ENCODE measurements at regions not wholly inside any gene's neighbourhood (a gene's known extent, or its start where the extent isn't known, plus 50 kb on each side); places are given as distances from the start of the nearest gene placed in this dataset.

GRCh38 chr10:58971211-58971610 lies 205.2 kb upstream of the PHYHIPL start:
- intact Hi-C loops (cut with DNase I), result no loop called here
- no peaks in the 10 kb centered on the region for H3K9me3 ChIP-seq
- no peaks in the 10 kb centered on the region for H3K4me1 ChIP-seq
- TF ChIP-seq CTCF (IDR thresholded peaks at IDR 0.05), result no peak
- no peak for TF ChIP-seq POLR2A (IDR thresholded peaks at IDR 0.05)
- no peaks in the 10 kb centered on the region for H3K36me3 ChIP-seq
- no peaks in the 10 kb centered on the region for H3K27me3 ChIP-seq
- no peak overlapping the region for H3K27ac ChIP-seq
- no peak for DNase-seq
- no peak overlapping the region for H3K4me3 ChIP-seq (replicated peaks in 1 of 3)

- no peak overlapping the region for H3K27ac ChIP-seq
- no peaks in the 10 kb centered on the region for H3K27me3 ChIP-seq
- WGBS, 2 donors, result 71 to 75% methylated on average over 2 of the region's 2 CpGs
- H3K4me1 ChIP-seq, result no peaks in the 10 kb centered on the region
- TF ChIP-seq POLR2A (IDR thresholded peaks at IDR 0.05) (no peak), CTCF (IDR thresholded peaks at IDR 0.05) (no peak)
- intact Hi-C loops (cut with DNase I), result no loop called here
- H3K36me3 ChIP-seq, result no peaks in the 10 kb centered on the region
- H3K9me3 ChIP-seq, result no peaks in the 10 kb centered on the region
- H3K4me3 ChIP-seq (replicated peaks in 1 of 3), result no peak overlapping the region
- DNase-seq, result no peak
Measured at GRCh38 chr10:58971796-58972491, 204.5 kb upstream of the PHYHIPL start.

- Histone ChIP-seq H3K36me3 (no peaks in the 10 kb centered on the region), H3K4me3 (replicated peaks in 1 of 3) (no peak overlapping the region), H3K9me3 (no peaks in the 10 kb centered on the region), H3K27ac (no peak overlapping the region), H3K27me3 (no peaks in the 10 kb centered on the region), H3K4me1 (no peaks in the 10 kb centered on the region)
- intact Hi-C loops (cut with DNase I), result no loop called here
- TF ChIP-seq CTCF (IDR thresholded peaks at IDR 0.05) (no peak), POLR2A (IDR thresholded peaks at IDR 0.05) (no peak)
- 85 to 86% methylated on average over 2 of the region's 2 CpGs for WGBS, 2 donors
- no peak for DNase-seq
Measured at GRCh38 chr10:58972576-58973234, 203.7 kb upstream of the PHYHIPL start.

GRCh38 chr10:58973235-58973595 lies 203.2 kb upstream of the PHYHIPL start:
- no peak for DNase-seq
- no peaks in the 10 kb centered on the region for H3K27me3 ChIP-seq
- H3K4me1 ChIP-seq, result no peaks in the 10 kb centered on the region
- no peak overlapping the region for H3K27ac ChIP-seq
- WGBS, 2 donors, result 86 to 91% methylated on average over 2 of the region's 2 CpGs
- no peak for TF ChIP-seq POLR2A (IDR thresholded peaks at IDR 0.05)
- no peak for TF ChIP-seq CTCF (IDR thresholded peaks at IDR 0.05)
- no peaks in the 10 kb centered on the region for H3K9me3 ChIP-seq
- no peaks in the 10 kb centered on the region for H3K36me3 ChIP-seq
- H3K4me3 ChIP-seq (replicated peaks in 1 of 3), result no peak overlapping the region
- intact Hi-C loops (cut with DNase I), result no loop called here

- WGBS, 2 donors, result 65 to 76% methylated on average over 1 of the region's 1 CpG
- intact Hi-C loops (cut with DNase I), result no loop called here
Measured at GRCh38 chr10:58976254-58976653, 200.2 kb upstream of the PHYHIPL start.

More at GRCh38 chr10:58976254-58976653, 200.2 kb upstream of the PHYHIPL start:
- no peak overlapping the region for H3K4me3 ChIP-seq (replicated peaks in 1 of 3)
- no peak for TF ChIP-seq POLR2A (IDR thresholded peaks at IDR 0.05)
- no peak for TF ChIP-seq CTCF (IDR thresholded peaks at IDR 0.05)
- H3K9me3 ChIP-seq, result no peaks in the 10 kb centered on the region
- no peaks in the 10 kb centered on the region for H3K27me3 ChIP-seq
- no peak overlapping the region for H3K27ac ChIP-seq
- H3K36me3 ChIP-seq, result no peaks in the 10 kb centered on the region
- no peak for DNase-seq
- H3K4me1 ChIP-seq, result no peaks in the 10 kb centered on the region
